Keratinocyte (primary cell): ENCODE measurements at regions not wholly inside any gene's neighbourhood (a gene's known extent, or its start where the extent isn't known, plus 50 kb on each side); places are given as distances from the start of the nearest gene placed in this dataset.

Experiments
- DNase-seq: peaks from one replicate; pipeline ENCODE4 v3.0.0-alpha.2; 2011; ENCODE audit warnings: low read depth, missing footprints, low spot score
- FAIRE-seq: peaks from 2 replicates; lab custom pipeline; 2011; peaks lifted over from hg19 to GRCh38; lab: Jason Lieb, UNC
- H2AFZ ChIP-seq: 2 replicates; pipeline ENCODE4 v1.6.0; 2012; ENCODE audit warnings: low read length, control low read depth, inconsistent platforms; ENCODE audit not compliant: control insufficient read depth
- H3K27ac ChIP-seq: 2 replicates; pipeline ENCODE4 v1.5.1; 2011; ENCODE audit warnings: low read length; ENCODE audit not compliant: control insufficient read depth, insufficient read depth
- H3K27me3 ChIP-seq: 3 replicates; pipeline ENCODE4 v1.6.0; 2011; ENCODE audit warnings: low read length; ENCODE audit not compliant: control insufficient read depth, insufficient read depth; ENCODE audit errors: extremely low read depth
- H3K36me3 ChIP-seq, 2 experiments: 2 replicates in 1 of 2; 3 replicates in 1 of 2; pipeline ENCODE4 v1.5.1; 2011; ENCODE audit warnings: low read length in 2 of 2, mild to moderate bottlenecking in 1 of 2; ENCODE audit not compliant: control insufficient read depth in 2 of 2, insufficient read depth in 2 of 2; ENCODE audit errors: extremely low read depth in 1 of 2
- H3K4me1 ChIP-seq: 3 replicates; pipeline ENCODE4 v1.5.1; 2011; ENCODE audit warnings: low read length; ENCODE audit not compliant: control insufficient read depth, insufficient read depth; ENCODE audit errors: extremely low read depth
- H3K4me2 ChIP-seq: 3 replicates; pipeline ENCODE4 v1.6.0; 2011; ENCODE audit warnings: low read depth, low read length; ENCODE audit not compliant: control insufficient read depth, insufficient read depth; ENCODE audit errors: extremely low read depth
- H3K4me3 ChIP-seq, 3 experiments: fragments of 200-600 bp in 1 of 3; sonication (generic) in 1 of 3; 2 replicates in 2 of 3; 3 replicates in 1 of 3; pipeline ENCODE4 v1.5.1; 2011 to 2016; ENCODE audit warnings: low read length in 3 of 3, mild to moderate bottlenecking in 3 of 3, control low read depth in 2 of 3, inconsistent platforms in 1 of 3, low read depth in 1 of 3, mixed read lengths in 1 of 3, mixed run types in 1 of 3, moderate library complexity in 1 of 3; ENCODE audit not compliant: control insufficient read depth in 2 of 3, insufficient read depth in 2 of 3; ENCODE audit errors: extremely low read depth in 1 of 3
- H3K79me2 ChIP-seq: 2 replicates; pipeline ENCODE4 v1.6.0; 2012; ENCODE audit warnings: low read length; ENCODE audit not compliant: control insufficient read depth, insufficient read depth
- H3K9ac ChIP-seq: 3 replicates; pipeline ENCODE4 v1.6.0; 2011; ENCODE audit warnings: low read length; ENCODE audit not compliant: control insufficient read depth, insufficient read depth; ENCODE audit errors: extremely low read depth
- H3K9me1 ChIP-seq: 3 replicates; pipeline ENCODE4 v1.6.0; 2011; ENCODE audit warnings: low read length; ENCODE audit not compliant: control insufficient read depth, insufficient read depth; ENCODE audit errors: extremely low read depth
- H3K9me3 ChIP-seq: 2 replicates; pipeline ENCODE4 v1.5.1; 2012; ENCODE audit warnings: low read depth, low read length; ENCODE audit not compliant: control insufficient read depth
- H4K20me1 ChIP-seq: 3 replicates; pipeline ENCODE4 v1.6.0; 2011; ENCODE audit warnings: low read length; ENCODE audit not compliant: control insufficient read depth, insufficient read depth; ENCODE audit errors: extremely low read depth
- CTCF ChIP-seq, 3 experiments: IDR thresholded peaks in 1 of 3; conservative IDR thresholded peaks in 1 of 3; optimal IDR thresholded peaks in 1 of 3; 2 replicates in 2 of 3; 3 replicates in 1 of 3; pipeline versions ENCODE3 to v1.5.1; 2011; ENCODE audit warnings: low read length in 3 of 3, mild to moderate bottlenecking in 3 of 3, moderate library complexity in 2 of 3, control low read depth in 1 of 3, inconsistent platforms in 1 of 3; ENCODE audit not compliant: insufficient read depth in 2 of 3; ENCODE audit errors: extremely low read depth in 1 of 3
- EZH2 ChIP-seq: IDR thresholded peaks from one replicate; pipeline ENCODE4 v1.6.1; 2012; ENCODE audit warnings: inconsistent platforms, mild to moderate bottlenecking, low read length, moderate library complexity
- dilution Hi-C: fragments of 300-500 bp; cut with MboI; formaldehyde crosslinking; loops from one replicate; pipeline ENCODE4 v1.7.0; 2020; ENCODE audit warnings: low sequenced_read_pairs; ENCODE audit not compliant: extremely low pct_ligation_motif_present

- dilution Hi-C loops, result no loop called here
- DNase-seq (no peak), FAIRE-seq (no peak)
- Histone ChIP-seq H3K4me1 (peaks cover 21% of the 10 kb centered on the region), H3K27me3 (no peaks in the 10 kb centered on the region), H2AFZ (no peak overlapping the region), H3K4me2 (no peak overlapping the region), H3K4me3 (no peak overlapping the region), H3K9me1 (no peaks in the 10 kb centered on the region), H4K20me1 (no peaks in the 10 kb centered on the region), H3K79me2 (no peaks in the 10 kb centered on the region), H3K36me3 (no peaks in the 10 kb centered on the region), H3K9me3 (no peaks in the 10 kb centered on the region), H3K27ac (no peak overlapping the region), H3K9ac (no peak overlapping the region)
- no peak for TF ChIP-seq CTCF (optimal IDR thresholded peaks at IDR 0.05 in 1 of 3, IDR thresholded peaks at IDR 0.05 in 1 of 3, conservative IDR thresholded peaks at IDR 0.05 in 1 of 3; ENCODE audit: extremely low read depth in 1 of 3, insufficient read depth in 2 of 3, low read length in 3 of 3)
- no peak for TF ChIP-seq EZH2
Observed at GRCh38 chr2:176492583-176492982, 223.3 kb downstream of the MTX2 start.

GRCh38 chr2:176493226-176493825 is 224.1 kb downstream of the MTX2 start:
- H3K9me1 ChIP-seq, result no peaks in the 10 kb centered on the region
- no peak overlapping the region for H3K27ac ChIP-seq
- no peaks in the 10 kb centered on the region for H3K79me2 ChIP-seq
- dilution Hi-C loops, result no loop called here
- DNase-seq (no peak), FAIRE-seq (no peak)
- no peak overlapping the region for H3K9ac ChIP-seq
- peaks cover 21% of the 10 kb centered on the region for H3K4me1 ChIP-seq
- no peaks in the 10 kb centered on the region for H4K20me1 ChIP-seq
- H2AFZ ChIP-seq, result no peak overlapping the region
- no peaks in the 10 kb centered on the region for H3K9me3 ChIP-seq
- no peak overlapping the region for H3K4me3 ChIP-seq
- H3K27me3 ChIP-seq, result no peaks in the 10 kb centered on the region
- TF ChIP-seq EZH2, result no peak
- no peak for TF ChIP-seq CTCF (optimal IDR thresholded peaks at IDR 0.05 in 1 of 3, IDR thresholded peaks at IDR 0.05 in 1 of 3, conservative IDR thresholded peaks at IDR 0.05 in 1 of 3; ENCODE audit: extremely low read depth in 1 of 3, insufficient read depth in 2 of 3, low read length in 3 of 3)
- no peak overlapping the region for H3K4me2 ChIP-seq
- no peaks in the 10 kb centered on the region for H3K36me3 ChIP-seq
